C4-2B (cell line): ENCODE measurements at regions not wholly inside any gene's neighbourhood (a gene's known extent, or its start where the extent isn't known, plus 50 kb on each side); places are given as distances from the start of the nearest gene placed in this dataset.

Experiments used
- CTCF ChIP-seq: fragments of 450-650 bp; conservative IDR thresholded peaks from 2 replicates; pipeline ENCODE4 v1.5.1; 2017; ENCODE audit warnings: mild to moderate bottlenecking
- ZFX ChIP-seq: fragments of 450-650 bp; IDR thresholded peaks from 2 replicates; pipeline ENCODE4 v1.6.1; 2017

- TF ChIP-seq CTCF (no peak), ZFX (no peak)
These were observed 53.3 kb upstream of the LAS1L start for GRCh38 chrX:65587616-65588526.
